ENCODE measurements at regions not wholly inside any gene's neighbourhood (a gene's known extent, or its start where the extent isn't known, plus 50 kb on each side); places are given as distances from the start of the nearest gene placed in this dataset.

DNA sequence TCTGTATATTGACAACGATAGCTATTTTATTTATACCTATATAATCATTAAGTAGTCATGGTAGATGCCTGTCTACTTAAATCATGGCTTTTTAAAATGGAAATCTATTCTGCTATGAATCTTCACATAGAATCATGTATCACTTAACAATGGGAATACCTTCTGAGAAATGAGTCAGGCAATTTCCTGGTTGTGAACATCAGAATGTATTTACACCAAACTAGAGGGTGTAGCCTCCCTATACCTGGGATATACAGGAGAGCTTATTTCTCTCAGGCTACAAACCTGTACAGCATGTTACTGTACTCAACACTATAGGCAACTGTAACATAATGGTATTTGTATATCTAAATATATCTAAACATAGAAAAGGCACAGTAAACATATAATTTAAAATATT lies 502.3 kb downstream of the ZWINT start:
- TF ChIP-seq POLR2A (IDR thresholded peaks at IDR 0.05): no peak
- TF ChIP-seq, protein P1, sequence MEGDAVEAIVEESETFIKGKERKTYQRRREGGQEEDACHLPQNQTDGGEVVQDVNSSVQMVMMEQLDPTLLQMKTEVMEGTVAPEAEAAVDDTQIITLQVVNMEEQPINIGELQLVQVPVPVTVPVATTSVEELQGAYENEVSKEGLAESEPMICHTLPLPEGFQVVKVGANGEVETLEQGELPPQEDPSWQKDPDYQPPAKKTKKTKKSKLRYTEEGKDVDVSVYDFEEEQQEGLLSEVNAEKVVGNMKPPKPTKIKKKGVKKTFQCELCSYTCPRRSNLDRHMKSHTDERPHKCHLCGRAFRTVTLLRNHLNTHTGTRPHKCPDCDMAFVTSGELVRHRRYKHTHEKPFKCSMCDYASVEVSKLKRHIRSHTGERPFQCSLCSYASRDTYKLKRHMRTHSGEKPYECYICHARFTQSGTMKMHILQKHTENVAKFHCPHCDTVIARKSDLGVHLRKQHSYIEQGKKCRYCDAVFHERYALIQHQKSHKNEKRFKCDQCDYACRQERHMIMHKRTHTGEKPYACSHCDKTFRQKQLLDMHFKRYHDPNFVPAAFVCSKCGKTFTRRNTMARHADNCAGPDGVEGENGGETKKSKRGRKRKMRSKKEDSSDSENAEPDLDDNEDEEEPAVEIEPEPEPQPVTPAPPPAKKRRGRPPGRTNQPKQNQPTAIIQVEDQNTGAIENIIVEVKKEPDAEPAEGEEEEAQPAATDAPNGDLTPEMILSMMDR (IDR thresholded peaks at IDR 0.05): no peak
- DNase-seq: no peak
- Histone ChIP-seq H3K4me1 (no peaks in the 10 kb centered on the region), H3K36me3 (no peaks in the 10 kb centered on the region), H3K27ac (no peak overlapping the region), H3K27me3 (no peaks in the 10 kb centered on the region), H3K4me3 (no peak overlapping the region), H3K9me3 (no peaks in the 10 kb centered on the region)
- intact Hi-C loops (cut with DNase I): no loop called here
- WGBS, 2 donors: 59 to 68% methylated on average over 1 of the region's 1 CpG

DNA sequence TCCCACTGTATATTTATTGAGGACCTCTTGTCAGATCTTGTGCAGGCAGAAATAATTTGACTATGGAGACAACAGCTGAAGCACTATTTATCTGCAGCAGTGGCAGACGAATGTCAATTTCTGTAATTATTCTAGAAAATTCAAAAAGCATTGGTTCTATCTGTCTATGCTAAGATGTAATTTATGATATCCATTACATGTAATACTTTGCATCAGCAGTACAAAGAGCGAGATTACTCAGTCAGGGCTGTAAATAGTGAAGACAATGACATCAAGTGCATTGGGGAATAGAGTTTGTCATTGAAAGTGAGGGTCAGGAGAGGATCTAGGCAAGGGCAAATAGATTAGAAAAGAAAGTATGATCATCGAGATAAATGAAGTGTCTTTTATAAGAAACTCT lies 508.2 kb downstream of the ZWINT start:
- no peak overlapping the region for H3K4me3 ChIP-seq
- no peaks in the 10 kb centered on the region for H3K4me1 ChIP-seq
- no peaks in the 10 kb centered on the region for H3K36me3 ChIP-seq
- H3K9me3 ChIP-seq: no peaks in the 10 kb centered on the region
- intact Hi-C loops (cut with DNase I): no loop called here
- WGBS, 2 donors: 51 to 64% methylated on average over 3 of the region's 3 CpGs
- no peak for TF ChIP-seq POLR2A (IDR thresholded peaks at IDR 0.05)
- TF ChIP-seq, protein P1 (IDR thresholded peaks at IDR 0.05): no peak
- no peaks in the 10 kb centered on the region for H3K27me3 ChIP-seq
- no peak for DNase-seq
- no peak overlapping the region for H3K27ac ChIP-seq

GRCh38 chr10:55837273-55837672 lies 523.8 kb downstream of the ZWINT start:
- Histone ChIP-seq H3K27ac (no peak overlapping the region), H3K4me1 (no peaks in the 10 kb centered on the region), H3K27me3 (no peaks in the 10 kb centered on the region), H3K36me3 (no peaks in the 10 kb centered on the region), H3K9me3 (no peaks in the 10 kb centered on the region), H3K4me3 (no peak overlapping the region)
- no peak for TF ChIP-seq POLR2A (IDR thresholded peaks at IDR 0.05)
- TF ChIP-seq, protein P1 (IDR thresholded peaks at IDR 0.05): no peak
- intact Hi-C loops (cut with DNase I): no loop called here
- 79 to 88% methylated on average over 2 of the region's 2 CpGs for WGBS, 2 donors
- DNase-seq: no peak

- TF ChIP-seq, protein P1 (IDR thresholded peaks at IDR 0.05): no peak
- no peak for TF ChIP-seq POLR2A (IDR thresholded peaks at IDR 0.05)
- Histone ChIP-seq H3K27me3 (no peaks in the 10 kb centered on the region), H3K4me3 (no peak overlapping the region), H3K4me1 (no peaks in the 10 kb centered on the region), H3K36me3 (no peaks in the 10 kb centered on the region), H3K27ac (no peak overlapping the region), H3K9me3 (no peaks in the 10 kb centered on the region)
- WGBS, 2 donors: 60 to 63% methylated on average over 1 of the region's 1 CpG
- intact Hi-C loops (cut with DNase I): no loop called here
- DNase-seq: no peak
Observed at GRCh38 chr10:55822096-55822495, 539.0 kb downstream of the ZWINT start.

DNA sequence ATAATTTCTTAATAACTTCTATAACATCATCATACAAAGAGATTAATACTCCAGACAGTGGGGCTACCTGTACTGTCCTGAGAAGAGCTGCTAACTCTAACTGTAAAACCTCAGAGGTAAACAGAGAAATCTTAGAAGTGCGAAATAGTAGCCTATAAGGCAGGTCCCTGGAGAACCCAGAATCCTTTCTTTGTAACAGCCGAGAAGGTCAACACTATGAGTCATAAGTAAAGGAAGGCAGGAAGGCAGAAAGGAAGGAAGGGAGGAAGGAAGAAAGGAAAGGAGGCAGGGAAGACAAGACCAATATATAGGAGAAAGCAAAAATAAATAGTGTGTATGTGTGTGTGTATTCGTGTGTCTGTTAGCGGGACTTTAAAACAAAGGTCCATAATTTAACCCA lies 540.6 kb downstream of the ZWINT start:
- Histone ChIP-seq H3K36me3 (no peaks in the 10 kb centered on the region), H3K27ac (no peak overlapping the region), H3K4me1 (no peaks in the 10 kb centered on the region), H3K9me3 (no peaks in the 10 kb centered on the region), H3K4me3 (no peak overlapping the region), H3K27me3 (no peaks in the 10 kb centered on the region)
- intact Hi-C loops (cut with DNase I): no loop called here
- 57 to 81% methylated on average over 4 of the region's 4 CpGs for WGBS, 2 donors
- DNase-seq: no peak
- TF ChIP-seq, protein P1 (IDR thresholded peaks at IDR 0.05): no peak
- no peak for TF ChIP-seq POLR2A (IDR thresholded peaks at IDR 0.05)

Measured in esophagus squamous epithelium (tissue), 5 donors.